ENCODE measurements at regions not wholly inside any gene's neighbourhood (a gene's known extent, or its start where the extent isn't known, plus 50 kb on each side); places are given as distances from the start of the nearest gene placed in this dataset.

GRCh38 chr3:105083945-105084344 lies 282.8 kb upstream of the ALCAM start:
- no peak overlapping the region for H3K4me3 ChIP-seq
- no peak overlapping the region for H3K27ac ChIP-seq
- intact Hi-C loops (cut with DNase I), result no loop called here
- H3K36me3 ChIP-seq, result no peaks in the 10 kb centered on the region
- no peaks in the 10 kb centered on the region for H3K9me3 ChIP-seq
- TF ChIP-seq, protein P1, sequence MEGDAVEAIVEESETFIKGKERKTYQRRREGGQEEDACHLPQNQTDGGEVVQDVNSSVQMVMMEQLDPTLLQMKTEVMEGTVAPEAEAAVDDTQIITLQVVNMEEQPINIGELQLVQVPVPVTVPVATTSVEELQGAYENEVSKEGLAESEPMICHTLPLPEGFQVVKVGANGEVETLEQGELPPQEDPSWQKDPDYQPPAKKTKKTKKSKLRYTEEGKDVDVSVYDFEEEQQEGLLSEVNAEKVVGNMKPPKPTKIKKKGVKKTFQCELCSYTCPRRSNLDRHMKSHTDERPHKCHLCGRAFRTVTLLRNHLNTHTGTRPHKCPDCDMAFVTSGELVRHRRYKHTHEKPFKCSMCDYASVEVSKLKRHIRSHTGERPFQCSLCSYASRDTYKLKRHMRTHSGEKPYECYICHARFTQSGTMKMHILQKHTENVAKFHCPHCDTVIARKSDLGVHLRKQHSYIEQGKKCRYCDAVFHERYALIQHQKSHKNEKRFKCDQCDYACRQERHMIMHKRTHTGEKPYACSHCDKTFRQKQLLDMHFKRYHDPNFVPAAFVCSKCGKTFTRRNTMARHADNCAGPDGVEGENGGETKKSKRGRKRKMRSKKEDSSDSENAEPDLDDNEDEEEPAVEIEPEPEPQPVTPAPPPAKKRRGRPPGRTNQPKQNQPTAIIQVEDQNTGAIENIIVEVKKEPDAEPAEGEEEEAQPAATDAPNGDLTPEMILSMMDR (IDR thresholded peaks at IDR 0.05), result no peak
- TF ChIP-seq POLR2A (IDR thresholded peaks at IDR 0.05) (no peak), POLR2AphosphoS5 (IDR thresholded peaks at IDR 0.05; ENCODE audit: insufficient read depth in 1 of 2, low read depth in 1 of 2) (no peak)
- H3K4me1 ChIP-seq, result no peaks in the 10 kb centered on the region
- no peaks in the 10 kb centered on the region for H3K27me3 ChIP-seq
- DNase-seq (ENCODE audit: extremely low spot score in 2 of 2), result no peak

GRCh38 chr3:105085506-105085905 lies 281.2 kb upstream of the ALCAM start:
- Histone ChIP-seq H3K9me3 (no peaks in the 10 kb centered on the region), H3K36me3 (no peaks in the 10 kb centered on the region), H3K4me1 (no peaks in the 10 kb centered on the region), H3K27ac (no peak overlapping the region), H3K4me3 (no peak overlapping the region), H3K27me3 (no peaks in the 10 kb centered on the region)
- no peak for DNase-seq (ENCODE audit: extremely low spot score in 2 of 2)
- no peak for TF ChIP-seq POLR2A (IDR thresholded peaks at IDR 0.05)
- TF ChIP-seq, protein P1 (IDR thresholded peaks at IDR 0.05), result no peak
- no peak for TF ChIP-seq POLR2AphosphoS5 (IDR thresholded peaks at IDR 0.05; ENCODE audit: insufficient read depth in 1 of 2, low read depth in 1 of 2)
- intact Hi-C loops (cut with DNase I), result no loop called here

DNA sequence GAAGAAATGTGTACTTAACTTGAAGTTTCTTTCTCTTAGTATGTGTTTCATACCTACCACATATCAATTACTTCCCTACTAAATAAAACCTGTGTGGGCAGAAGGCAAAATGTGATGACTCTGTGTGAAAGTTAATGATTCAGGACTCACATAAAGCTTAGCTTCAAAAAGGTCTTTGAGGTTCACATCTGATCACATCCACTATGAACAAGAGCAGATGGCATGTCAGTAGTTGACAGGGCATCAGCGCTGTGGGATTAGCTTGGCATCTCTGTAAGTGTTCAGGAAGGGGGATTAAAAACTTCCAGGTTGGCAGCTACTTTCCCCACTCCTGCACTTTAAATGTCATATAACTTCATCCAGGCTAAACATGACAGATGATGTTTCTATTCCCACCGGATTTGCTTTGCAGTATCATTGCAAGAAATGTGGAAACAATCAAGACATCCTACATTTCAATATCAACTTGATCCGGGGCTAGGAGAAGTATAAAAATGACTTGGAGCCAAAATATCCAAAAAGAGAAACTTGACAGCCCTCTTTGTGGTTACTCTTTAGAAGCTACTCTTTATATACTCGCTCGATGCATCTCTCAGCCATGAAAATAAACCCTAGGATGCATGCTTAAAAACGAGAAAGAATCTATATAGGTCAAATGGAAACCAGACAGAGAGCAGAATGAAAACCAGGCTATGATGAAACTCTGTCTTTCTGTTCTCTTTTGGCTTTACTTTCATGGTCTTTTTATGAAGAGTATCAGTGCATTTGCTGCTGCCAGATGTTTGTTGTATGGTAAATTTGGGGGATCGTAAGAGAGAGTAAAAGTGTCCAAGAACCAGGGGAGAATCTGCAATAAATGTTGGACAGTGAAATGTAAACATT lies 273.1 kb upstream of the ALCAM start:
- TF ChIP-seq POLR2A (IDR thresholded peaks at IDR 0.05) (no peak), POLR2AphosphoS5 (IDR thresholded peaks at IDR 0.05; ENCODE audit: insufficient read depth in 1 of 2, low read depth in 1 of 2) (no peak)
- TF ChIP-seq, protein P1 (IDR thresholded peaks at IDR 0.05), result no peak
- no peak overlapping the region for H3K27ac ChIP-seq

DNA sequence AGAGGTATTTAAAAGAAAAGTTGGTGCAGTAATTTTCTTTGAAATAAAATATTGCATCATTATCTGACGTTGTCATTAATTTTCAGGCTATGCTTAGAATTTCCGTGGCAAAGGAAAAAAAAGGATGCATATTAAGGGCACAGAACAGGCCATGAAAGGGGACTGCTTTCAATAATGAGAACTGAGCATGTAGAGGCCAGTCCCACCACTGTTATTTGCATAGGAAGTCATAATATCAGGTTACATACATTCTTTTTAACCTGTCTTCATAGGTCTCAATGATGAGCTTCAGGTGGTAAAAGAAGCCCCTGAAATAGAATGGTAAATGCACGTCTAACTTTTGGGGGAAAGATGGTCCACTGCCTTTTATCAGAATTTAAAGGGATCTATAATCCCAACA lies 272.1 kb upstream of the ALCAM start:
- TF ChIP-seq POLR2A (IDR thresholded peaks at IDR 0.05) (no peak), POLR2AphosphoS5 (IDR thresholded peaks at IDR 0.05; ENCODE audit: insufficient read depth in 1 of 2, low read depth in 1 of 2) (no peak)
- TF ChIP-seq, protein P1 (IDR thresholded peaks at IDR 0.05), result no peak
- H3K9me3 ChIP-seq, result no peaks in the 10 kb centered on the region

More for the DNA sequence above, 273.1 kb upstream of the ALCAM start:
- H3K4me3 ChIP-seq, result no peak overlapping the region
- intact Hi-C loops (cut with DNase I), result no loop called here
- no peaks in the 10 kb centered on the region for H3K36me3 ChIP-seq
- H3K27me3 ChIP-seq, result no peaks in the 10 kb centered on the region
- H3K4me1 ChIP-seq, result no peaks in the 10 kb centered on the region
- H3K9me3 ChIP-seq, result no peaks in the 10 kb centered on the region
- DNase-seq (ENCODE audit: extremely low spot score in 2 of 2), result no peak

GRCh38 chr3:105096071-105096470 lies 270.6 kb upstream of the ALCAM start:
- Histone ChIP-seq H3K9me3 (no peaks in the 10 kb centered on the region), H3K4me3 (no peak overlapping the region), H3K4me1 (no peaks in the 10 kb centered on the region), H3K27ac (no peak overlapping the region), H3K27me3 (no peaks in the 10 kb centered on the region), H3K36me3 (no peaks in the 10 kb centered on the region)
- TF ChIP-seq POLR2AphosphoS5 (IDR thresholded peaks at IDR 0.05; ENCODE audit: insufficient read depth in 1 of 2, low read depth in 1 of 2) (no peak), POLR2A (IDR thresholded peaks at IDR 0.05) (no peak)
- TF ChIP-seq, protein P1 (IDR thresholded peaks at IDR 0.05), result no peak
- intact Hi-C loops (cut with DNase I), result no loop called here
- DNase-seq (ENCODE audit: extremely low spot score in 2 of 2), result no peak

More for the DNA sequence above, 272.1 kb upstream of the ALCAM start:
- Histone ChIP-seq H3K27ac (no peak overlapping the region), H3K4me3 (no peak overlapping the region), H3K27me3 (no peaks in the 10 kb centered on the region), H3K4me1 (no peaks in the 10 kb centered on the region), H3K36me3 (no peaks in the 10 kb centered on the region)
- intact Hi-C loops (cut with DNase I), result no loop called here
- DNase-seq (ENCODE audit: extremely low spot score in 2 of 2), result no peak
